Prostate gland (tissue), 2 donors: ENCODE measurements at regions not wholly inside any gene's neighbourhood (a gene's known extent, or its start where the extent isn't known, plus 50 kb on each side); places are given as distances from the start of the nearest gene placed in this dataset.

Source experiments
- DNase-seq: peaks from one replicate; pipeline ENCODE4 v3.0.0-alpha.2; 2019; ENCODE audit warnings: low spot score
- H3K27ac ChIP-seq, 2 donors: fragments of 200-600 bp; sonication (generic); 2 replicates each; pipeline ENCODE4 v1.5.1; 2017 to 2019
- H3K27me3 ChIP-seq: fragments of 200-600 bp; sonication (generic); replicated peaks from 2 replicates; pipeline ENCODE4 v1.5.1; 2019; ENCODE audit not compliant: insufficient read depth
- H3K36me3 ChIP-seq, 2 donors: fragments of 200-600 bp; sonication (generic); 1 replicate in 1 of 2; 2 replicates in 1 of 2; pipeline versions ENCODE4 v1.5.1 to v1.8.1; 2017 to 2019
- H3K4me1 ChIP-seq: fragments of 200-600 bp; sonication (generic); replicated peaks from 2 replicates; pipeline ENCODE4 v1.5.1; 2019
- H3K4me3 ChIP-seq, 2 donors: fragments of 200-600 bp; sonication (generic); 2 replicates each; pipeline ENCODE4 v1.5.1; 2017 to 2019
- H3K9me3 ChIP-seq: fragments of 200-600 bp; sonication (generic); 2 replicates; pipeline ENCODE4 v1.5.1; 2017
- POLR2A ChIP-seq: fragments of 450-650 bp; IDR thresholded peaks from one replicate; pipeline ENCODE4 v1.6.1; 2016; ENCODE audit warnings: antibody characterized with exemption, mild to moderate bottlenecking
- POLR2AphosphoS5 ChIP-seq: sonication (generic); formaldehyde crosslinking; IDR thresholded peaks from one replicate; pipeline ENCODE4 v1.6.1; 2017; ENCODE audit warnings: antibody characterized with exemption
- WGBS: methylation state at CpG from one replicate; pipeline ENCODE4 v1.1.5; 2018; 5-methylcytosine and 5-hydroxymethylcytosine counted together
- intact Hi-C: fragments of 100-400 bp; cut with DNase I; formaldehyde crosslinking; loops from one replicate; pipeline ENCODE4 v1.14.2; 2022
- TF ChIP-seq, protein P1 (sequence below), 4 experiments: fragments of 200-600 bp in 2 of 4; fragments of 450-650 bp in 2 of 4; sonication (generic) in 2 of 4; IDR thresholded peaks; 1 replicate in 3 of 4; 2 replicates in 1 of 4; pipeline ENCODE4 v1.5.1; 2016 to 2019; ENCODE audit warnings: antibody characterized with exemption in 4 of 4, mild to moderate bottlenecking in 2 of 4, moderate library complexity in 2 of 4

DNA sequence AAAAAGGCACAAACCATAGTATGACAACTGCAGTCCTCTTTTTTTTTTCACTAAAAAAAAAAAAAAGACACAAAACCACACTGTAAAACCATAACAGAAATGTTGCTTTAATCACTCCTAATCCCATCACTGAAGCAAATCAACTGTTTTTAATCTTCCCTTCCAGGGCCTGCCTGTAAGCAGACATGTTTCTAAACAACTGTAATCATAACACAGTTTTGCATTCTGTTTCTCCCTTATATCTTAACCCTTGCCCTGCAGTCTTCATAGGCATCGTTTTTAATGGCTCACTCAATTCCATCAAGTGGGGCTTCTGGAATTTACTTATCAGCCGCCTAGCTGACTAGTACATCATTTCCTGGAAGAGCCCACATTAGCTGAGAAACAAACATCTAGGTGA lies 111.0 kb upstream of the SLC25A48 start:
- H3K27me3 ChIP-seq = no peaks in the 10 kb centered on the region
- H3K4me1 ChIP-seq = no peaks in the 10 kb centered on the region
- H3K27ac ChIP-seq = no peak overlapping the region
- 67% methylated on average over 2 of the region's 2 CpGs for WGBS
- TF ChIP-seq POLR2A (no peak), POLR2AphosphoS5 (no peak)
- TF ChIP-seq, protein P1, sequence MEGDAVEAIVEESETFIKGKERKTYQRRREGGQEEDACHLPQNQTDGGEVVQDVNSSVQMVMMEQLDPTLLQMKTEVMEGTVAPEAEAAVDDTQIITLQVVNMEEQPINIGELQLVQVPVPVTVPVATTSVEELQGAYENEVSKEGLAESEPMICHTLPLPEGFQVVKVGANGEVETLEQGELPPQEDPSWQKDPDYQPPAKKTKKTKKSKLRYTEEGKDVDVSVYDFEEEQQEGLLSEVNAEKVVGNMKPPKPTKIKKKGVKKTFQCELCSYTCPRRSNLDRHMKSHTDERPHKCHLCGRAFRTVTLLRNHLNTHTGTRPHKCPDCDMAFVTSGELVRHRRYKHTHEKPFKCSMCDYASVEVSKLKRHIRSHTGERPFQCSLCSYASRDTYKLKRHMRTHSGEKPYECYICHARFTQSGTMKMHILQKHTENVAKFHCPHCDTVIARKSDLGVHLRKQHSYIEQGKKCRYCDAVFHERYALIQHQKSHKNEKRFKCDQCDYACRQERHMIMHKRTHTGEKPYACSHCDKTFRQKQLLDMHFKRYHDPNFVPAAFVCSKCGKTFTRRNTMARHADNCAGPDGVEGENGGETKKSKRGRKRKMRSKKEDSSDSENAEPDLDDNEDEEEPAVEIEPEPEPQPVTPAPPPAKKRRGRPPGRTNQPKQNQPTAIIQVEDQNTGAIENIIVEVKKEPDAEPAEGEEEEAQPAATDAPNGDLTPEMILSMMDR (IDR thresholded peaks at IDR 0.05) = no peak
- H3K4me3 ChIP-seq = no peak overlapping the region
- no peaks in the 10 kb centered on the region for H3K36me3 ChIP-seq
- H3K9me3 ChIP-seq = no peaks in the 10 kb centered on the region
- intact Hi-C loops = no loop called here
- no peak for DNase-seq

DNA sequence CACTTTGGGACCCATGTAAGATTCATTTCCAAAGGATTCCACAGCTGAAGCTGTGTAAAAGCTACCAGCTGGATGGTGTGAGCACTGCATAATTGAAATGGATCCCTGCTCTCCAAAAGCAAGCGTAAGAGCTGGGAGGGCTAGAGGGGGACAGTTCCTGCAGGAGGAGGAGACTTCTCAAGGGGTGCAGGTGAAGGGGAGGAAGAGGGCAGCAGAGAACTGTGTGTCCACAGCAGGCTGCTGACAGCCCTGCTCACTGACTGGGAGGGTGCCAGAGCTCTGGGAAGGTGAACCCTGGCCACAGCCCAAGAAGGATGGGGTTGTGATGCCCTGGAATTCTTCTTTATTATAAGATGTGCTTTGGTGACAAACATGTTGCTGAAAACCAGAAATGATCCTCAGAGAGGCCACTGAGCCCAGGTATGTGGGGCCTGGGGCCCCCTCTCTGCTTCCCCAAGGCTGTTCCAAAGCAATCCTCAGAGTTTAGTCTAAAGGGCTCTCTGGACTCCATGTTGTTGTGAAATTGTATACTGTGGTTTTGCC lies 112.8 kb upstream of the SLC25A48 start:
- Histone ChIP-seq H3K27me3 (no peaks in the 10 kb centered on the region), H3K36me3 (no peaks in the 10 kb centered on the region), H3K9me3 (no peaks in the 10 kb centered on the region), H3K27ac (no peak overlapping the region), H3K4me1 (no peaks in the 10 kb centered on the region), H3K4me3 (no peak overlapping the region)
- DNase-seq = no peak
- intact Hi-C loops = no loop called here
- WGBS = 90% methylated on average over 1 of the region's 1 CpG
- TF ChIP-seq POLR2A (no peak), POLR2AphosphoS5 (no peak)
- TF ChIP-seq, protein P1 (IDR thresholded peaks at IDR 0.05) = no peak

DNA sequence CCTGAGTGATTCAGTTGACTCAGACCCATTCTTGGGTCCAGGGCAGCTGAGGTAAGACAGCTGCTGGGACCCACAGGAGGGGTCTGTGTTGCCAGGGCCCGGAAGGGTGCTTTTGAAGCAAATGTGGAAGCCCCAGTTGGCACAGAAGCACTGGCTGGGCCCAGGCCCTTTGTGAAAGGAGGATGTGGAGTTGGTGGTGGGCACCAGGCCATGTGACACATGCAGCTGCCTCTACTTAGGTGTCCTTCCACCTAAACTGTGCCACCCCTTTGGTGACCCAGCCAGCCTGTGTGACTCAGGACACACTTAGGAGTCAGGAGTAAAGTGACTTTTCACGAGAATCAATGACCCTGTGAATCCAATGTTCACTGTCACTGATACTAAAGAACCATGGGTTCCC lies 114.3 kb upstream of the SLC25A48 start:
- TF ChIP-seq, protein P1 (IDR thresholded peaks at IDR 0.05) = no peak
- TF ChIP-seq POLR2AphosphoS5 = no peak
- TF ChIP-seq POLR2A = no peak
- intact Hi-C loops = no loop called here
- no peaks in the 10 kb centered on the region for H3K4me1 ChIP-seq
- WGBS = 94% methylated on average over 2 of the region's 2 CpGs
- DNase-seq = no peak
- no peaks in the 10 kb centered on the region for H3K36me3 ChIP-seq
- H3K9me3 ChIP-seq = no peaks in the 10 kb centered on the region
- H3K27ac ChIP-seq = no peak overlapping the region
- H3K4me3 ChIP-seq = no peak overlapping the region
- no peaks in the 10 kb centered on the region for H3K27me3 ChIP-seq

DNA sequence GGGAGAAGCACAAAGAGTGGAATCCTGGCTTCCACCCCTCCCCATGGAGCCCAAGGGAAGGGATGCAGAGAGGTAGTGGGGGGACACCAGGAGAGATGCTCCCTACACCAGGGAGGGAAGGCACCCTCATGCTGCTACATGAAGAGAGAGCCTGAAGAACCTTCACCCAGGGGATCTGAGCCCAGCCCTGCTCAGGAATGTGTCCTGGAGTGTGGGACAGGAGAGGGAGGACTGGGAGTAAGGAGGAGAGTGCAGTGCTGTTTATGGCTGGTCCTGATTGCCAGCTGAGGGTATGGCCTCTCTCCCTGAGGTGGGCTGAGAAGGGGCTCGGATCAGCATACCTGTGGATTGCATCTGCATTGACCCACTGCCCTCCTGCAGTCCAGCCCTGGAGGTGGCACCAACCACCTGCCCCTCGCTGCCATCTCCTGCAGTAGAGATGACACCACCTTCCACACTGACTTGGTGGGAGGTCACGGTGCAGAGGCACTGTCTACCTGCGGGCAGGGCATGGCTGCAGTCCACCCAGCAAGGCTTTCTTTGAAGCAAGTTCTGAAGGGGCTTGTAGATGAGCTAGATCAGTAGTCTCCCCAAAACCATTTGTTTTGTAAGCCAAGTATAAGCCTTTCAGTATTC lies 114.9 kb upstream of the SLC25A48 start:
- Histone ChIP-seq H3K27me3 (no peaks in the 10 kb centered on the region), H3K36me3 (no peaks in the 10 kb centered on the region), H3K4me3 (no peak overlapping the region), H3K4me1 (no peaks in the 10 kb centered on the region), H3K27ac (no peak overlapping the region), H3K9me3 (no peaks in the 10 kb centered on the region)
- intact Hi-C loops = no loop called here
- 98% methylated on average over 4 of the region's 4 CpGs for WGBS
- DNase-seq = no peak
- TF ChIP-seq POLR2A (no peak), POLR2AphosphoS5 (no peak)
- TF ChIP-seq, protein P1 (IDR thresholded peaks at IDR 0.05) = no peak

DNA sequence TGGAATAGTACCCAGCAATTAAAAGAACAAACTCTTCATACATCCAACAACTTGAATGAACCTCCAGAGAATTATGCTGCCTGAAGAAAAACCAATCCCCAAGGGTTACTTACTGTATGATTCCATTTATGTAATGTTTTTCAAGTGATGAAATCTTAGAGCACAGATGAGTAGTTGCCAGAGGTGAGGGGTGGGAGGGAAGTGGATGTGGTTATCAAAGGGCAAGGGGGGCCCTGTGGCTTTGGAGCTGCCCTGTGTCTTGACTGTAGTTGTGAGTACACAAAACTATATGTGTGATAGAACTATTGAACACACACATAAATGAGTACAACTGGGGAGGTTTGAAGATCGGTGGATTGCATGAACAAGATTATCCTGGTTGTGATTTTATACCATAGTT lies 115.8 kb upstream of the SLC25A48 start:
- no peak for DNase-seq
- TF ChIP-seq POLR2A (no peak), POLR2AphosphoS5 (no peak)
- TF ChIP-seq, protein P1 (IDR thresholded peaks at IDR 0.05) = no peak
- Histone ChIP-seq H3K4me3 (no peak overlapping the region), H3K27ac (no peak overlapping the region), H3K4me1 (no peaks in the 10 kb centered on the region), H3K9me3 (no peaks in the 10 kb centered on the region), H3K27me3 (no peaks in the 10 kb centered on the region), H3K36me3 (no peaks in the 10 kb centered on the region)
- intact Hi-C loops = no loop called here
- WGBS = 25% methylated on average over 1 of the region's 1 CpG
